GM20000 (cell line): ENCODE measurements at regions not wholly inside any gene's neighbourhood (a gene's known extent, or its start where the extent isn't known, plus 50 kb on each side); places are given as distances from the start of the nearest gene placed in this dataset.

Experiments
- DNase-seq: peaks from one replicate; pipeline ENCODE4 v3.0.0; 2012; ENCODE audit warnings: low spot score
- TF ChIP-seq, protein P1 (sequence below): IDR thresholded peaks from 2 replicates; pipeline ENCODE4 v1.5.1; 2012; ENCODE audit warnings: mild to moderate bottlenecking, control low read depth; ENCODE audit errors: extremely low read depth, missing control alignments

DNA sequence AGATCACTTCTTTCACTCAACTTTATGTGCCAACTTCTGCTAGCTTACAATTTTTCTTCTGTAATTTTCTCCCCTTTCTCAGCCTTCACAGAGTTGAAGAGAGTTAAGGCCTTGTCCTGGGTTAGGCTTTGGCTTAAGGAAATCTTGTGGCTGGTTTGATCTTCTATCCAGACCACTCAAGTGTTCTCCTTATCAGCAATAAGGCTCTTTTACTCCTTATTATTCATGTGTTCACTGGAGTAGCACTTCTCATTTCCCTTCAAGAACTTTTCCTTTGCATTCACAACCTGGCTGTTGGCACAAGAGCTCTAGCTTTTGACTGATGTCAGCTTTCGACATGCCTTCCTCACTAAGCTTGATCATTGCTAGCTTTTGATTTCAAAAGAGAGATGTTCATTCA is 86.9 kb upstream of the ALDH1B1 start:
- no peak for DNase-seq

DNA sequence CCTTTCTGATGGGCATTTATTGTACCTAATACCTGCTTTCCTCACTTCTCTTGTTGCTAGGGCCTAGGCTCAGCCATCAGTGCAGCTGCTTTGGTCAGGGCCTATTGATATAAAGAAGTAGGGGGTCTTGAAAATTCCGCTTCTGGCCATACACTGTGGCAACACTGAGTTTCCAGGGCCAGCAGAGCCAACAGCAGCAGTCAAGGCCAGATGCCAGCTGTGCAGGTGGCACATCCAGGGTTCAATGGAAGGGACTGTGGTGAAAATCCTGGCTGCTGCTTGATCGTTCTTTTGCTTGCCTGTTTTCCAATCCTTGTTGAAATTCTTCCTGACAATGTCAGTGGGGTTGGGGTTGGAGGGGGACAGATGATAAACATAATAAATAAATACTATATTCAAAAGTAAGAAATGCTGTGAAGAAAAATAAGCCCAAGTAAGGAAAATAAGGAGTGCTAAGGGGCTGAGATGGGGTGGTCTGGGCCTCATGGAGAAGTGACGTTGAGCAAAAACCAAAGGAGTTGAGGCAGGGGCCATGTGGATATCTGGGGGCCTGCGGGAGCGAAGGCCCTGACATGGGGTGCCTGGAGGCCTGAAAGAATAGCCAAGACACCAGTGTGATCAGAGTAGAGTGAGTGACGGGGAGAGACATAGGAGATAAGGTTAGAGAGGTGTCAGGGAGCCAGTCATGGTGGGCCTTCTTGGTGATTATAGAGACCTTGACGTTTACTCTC is 91.0 kb upstream of the ALDH1B1 start:
- TF ChIP-seq, protein P1, sequence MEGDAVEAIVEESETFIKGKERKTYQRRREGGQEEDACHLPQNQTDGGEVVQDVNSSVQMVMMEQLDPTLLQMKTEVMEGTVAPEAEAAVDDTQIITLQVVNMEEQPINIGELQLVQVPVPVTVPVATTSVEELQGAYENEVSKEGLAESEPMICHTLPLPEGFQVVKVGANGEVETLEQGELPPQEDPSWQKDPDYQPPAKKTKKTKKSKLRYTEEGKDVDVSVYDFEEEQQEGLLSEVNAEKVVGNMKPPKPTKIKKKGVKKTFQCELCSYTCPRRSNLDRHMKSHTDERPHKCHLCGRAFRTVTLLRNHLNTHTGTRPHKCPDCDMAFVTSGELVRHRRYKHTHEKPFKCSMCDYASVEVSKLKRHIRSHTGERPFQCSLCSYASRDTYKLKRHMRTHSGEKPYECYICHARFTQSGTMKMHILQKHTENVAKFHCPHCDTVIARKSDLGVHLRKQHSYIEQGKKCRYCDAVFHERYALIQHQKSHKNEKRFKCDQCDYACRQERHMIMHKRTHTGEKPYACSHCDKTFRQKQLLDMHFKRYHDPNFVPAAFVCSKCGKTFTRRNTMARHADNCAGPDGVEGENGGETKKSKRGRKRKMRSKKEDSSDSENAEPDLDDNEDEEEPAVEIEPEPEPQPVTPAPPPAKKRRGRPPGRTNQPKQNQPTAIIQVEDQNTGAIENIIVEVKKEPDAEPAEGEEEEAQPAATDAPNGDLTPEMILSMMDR = no peak
- no peak for DNase-seq

More for the DNA sequence above, 86.9 kb upstream of the ALDH1B1 start:
- TF ChIP-seq, protein P1 = no peak

DNA sequence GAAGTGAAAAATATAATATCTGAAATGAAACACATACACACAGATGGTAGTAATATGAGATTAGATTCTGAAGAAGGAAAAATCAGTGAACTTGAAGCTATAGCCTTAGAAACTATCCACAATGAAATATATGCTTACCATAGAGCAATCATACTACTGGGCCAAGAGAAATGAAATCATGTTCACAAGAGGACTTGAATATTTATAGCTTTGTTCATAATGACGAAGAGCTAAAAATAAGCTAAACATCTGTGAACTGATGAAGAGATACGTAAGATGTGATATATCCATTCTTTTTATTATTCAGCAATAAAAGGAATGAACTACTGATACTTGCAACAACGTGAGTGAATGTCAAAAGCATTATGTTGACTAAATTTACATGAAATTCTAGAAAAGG is 92.6 kb upstream of the ALDH1B1 start:
- TF ChIP-seq, protein P1 = no peak
- DNase-seq = no peak

DNA sequence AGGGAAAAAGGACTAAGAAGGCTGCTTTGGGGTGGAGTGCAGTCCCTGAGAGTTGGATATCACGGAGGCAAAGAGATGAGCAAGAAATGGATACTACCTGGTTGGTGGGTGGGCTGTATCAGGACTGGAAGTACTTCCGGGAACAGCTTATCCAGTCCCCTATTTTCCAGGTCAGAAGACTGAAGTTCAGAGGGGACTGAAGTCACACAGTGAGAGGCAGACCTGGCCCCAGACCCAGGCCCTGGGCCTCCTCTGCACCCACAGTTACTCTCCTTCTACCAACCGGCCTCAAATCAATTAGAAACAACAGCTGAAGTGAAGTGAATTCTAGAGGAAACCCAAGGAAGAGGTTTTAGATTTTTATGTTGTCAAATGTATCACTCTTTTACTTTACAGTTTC is 93.6 kb upstream of the ALDH1B1 start:
- DNase-seq = no peak
- TF ChIP-seq, protein P1 = no peak

DNA sequence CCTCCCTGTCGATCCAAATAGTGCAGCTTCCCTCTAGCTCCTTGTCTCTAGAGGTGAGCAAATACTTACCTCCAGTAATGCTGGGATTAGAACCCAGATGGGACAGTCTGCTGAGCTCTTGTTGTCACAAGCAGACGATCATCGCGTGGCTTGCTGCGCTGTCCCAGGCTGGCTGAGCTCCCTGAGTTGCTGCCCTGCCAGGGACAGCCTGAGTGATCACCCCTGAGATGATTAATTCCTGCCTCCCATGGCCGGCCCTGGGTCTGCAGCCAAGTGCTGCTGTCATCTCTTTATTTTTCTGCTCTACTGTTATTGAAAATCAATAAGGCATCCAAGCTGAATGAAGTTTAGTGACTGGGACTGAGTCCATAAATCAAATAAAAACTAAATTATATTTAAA is 94.0 kb upstream of the ALDH1B1 start:
- TF ChIP-seq, protein P1 = no peak
- DNase-seq = no peak

DNA sequence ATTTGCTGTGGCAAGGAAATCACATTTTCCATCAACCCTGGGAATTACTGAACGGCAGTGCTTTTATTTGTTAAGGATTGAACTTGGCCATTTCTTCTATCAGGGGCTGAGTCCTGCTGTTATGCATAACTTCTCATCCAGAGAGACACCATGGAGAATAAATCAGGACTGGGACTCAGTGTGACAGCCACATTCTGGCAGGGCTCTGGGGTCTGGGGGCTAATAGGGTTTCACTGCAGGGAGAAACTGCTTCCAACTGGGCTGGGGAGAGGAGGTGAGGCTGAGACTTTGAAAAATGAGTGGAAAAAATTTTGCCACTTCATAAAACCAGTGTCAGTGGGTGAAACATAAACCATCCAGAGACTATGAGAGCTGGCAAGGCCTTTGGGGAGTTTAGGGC is 95.7 kb upstream of the ALDH1B1 start:
- TF ChIP-seq, protein P1 = no peak
- DNase-seq = no peak

DNA sequence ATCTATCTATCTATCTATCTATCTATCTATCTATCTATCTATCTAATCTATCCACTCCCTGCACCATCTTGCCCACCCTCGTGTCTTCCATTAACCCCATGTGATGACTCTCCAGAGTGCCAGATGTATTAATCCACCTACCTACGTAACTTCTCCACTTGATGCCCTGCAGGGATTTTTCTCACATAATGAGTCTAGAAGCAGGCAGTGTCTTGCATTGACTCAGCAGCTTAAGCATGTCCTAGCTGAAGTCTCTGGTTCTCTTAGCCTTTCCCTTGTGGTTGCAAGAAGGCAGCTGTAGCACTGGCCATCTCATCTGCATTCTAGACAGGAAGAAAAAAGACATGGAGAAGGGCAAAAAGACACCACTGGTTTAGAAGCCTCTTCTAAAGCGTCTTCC is 96.7 kb upstream of the ALDH1B1 start:
- TF ChIP-seq, protein P1 = no peak
- no peak for DNase-seq
